Mesenteric fat pad (tissue), 1 donor: ENCODE measurements at regions not wholly inside any gene's neighbourhood (a gene's known extent, or its start where the extent isn't known, plus 50 kb on each side); places are given as distances from the start of the nearest gene placed in this dataset.

Experiments
- DNase-seq: peaks from one replicate; pipeline ENCODE4 v3.0.0-alpha.2; 2020; ENCODE audit warnings: low spot score
- donor health status: DM: yes; HTN: yes; CAD: no.

- DNase-seq: no peak
These were observed 374.7 kb downstream of the TNS1 start for GRCh38 chr2:217628061-217628460.

GRCh38 chr2:217626926-217627325, 375.9 kb downstream of the TNS1 start:
- DNase-seq: no peak

- no peak for DNase-seq
These were observed 377.1 kb downstream of the TNS1 start for GRCh38 chr2:217625557-217626169.

- DNase-seq: no peak
These were observed 379.4 kb downstream of the TNS1 start for GRCh38 chr2:217623281-217623912.

- no peak for DNase-seq
These were observed 380.4 kb downstream of the TNS1 start for GRCh38 chr2:217622205-217623060.

GRCh38 chr2:217621391-217621801, 381.4 kb downstream of the TNS1 start:
- DNase-seq: no peak

GRCh38 chr2:217618744-217619143, 384.1 kb downstream of the TNS1 start:
- no peak for DNase-seq

- no peak for DNase-seq
These were observed 385.2 kb downstream of the TNS1 start for GRCh38 chr2:217617616-217618022.

GRCh38 chr2:217616936-217617335, 385.9 kb downstream of the TNS1 start:
- no peak for DNase-seq

GRCh38 chr2:217615171-217615570, 387.6 kb downstream of the TNS1 start:
- DNase-seq: no peak

GRCh38 chr2:217614498-217614897, 388.3 kb downstream of the TNS1 start:
- no peak for DNase-seq

- no peak for DNase-seq
These were observed 388.7 kb downstream of the TNS1 start for GRCh38 chr2:217614096-217614495.

GRCh38 chr2:217612920-217613319, 389.9 kb downstream of the TNS1 start:
- no peak for DNase-seq

- no peak for DNase-seq
These were observed 390.6 kb downstream of the TNS1 start for GRCh38 chr2:217612211-217612610.

GRCh38 chr2:217611626-217612127, 391.1 kb downstream of the TNS1 start:
- DNase-seq: no peak

GRCh38 chr2:217611056-217611455, 391.7 kb downstream of the TNS1 start:
- no peak for DNase-seq

GRCh38 chr2:217610401-217610814, 392.4 kb downstream of the TNS1 start:
- no peak for DNase-seq

GRCh38 chr2:217609952-217610351, 392.8 kb downstream of the TNS1 start:
- DNase-seq: no peak

GRCh38 chr2:217606296-217606695, 396.5 kb downstream of the TNS1 start:
- no peak for DNase-seq

GRCh38 chr2:217604527-217605194, 398.1 kb downstream of the TNS1 start:
- DNase-seq: no peak

GRCh38 chr2:217601601-217602000, 401.2 kb downstream of the TNS1 start:
- no peak for DNase-seq

GRCh38 chr2:217599906-217600305, 402.9 kb downstream of the TNS1 start:
- DNase-seq: no peak
